8988T (cell line): ENCODE measurements at regions not wholly inside any gene's neighbourhood (a gene's known extent, or its start where the extent isn't known, plus 50 kb on each side); places are given as distances from the start of the nearest gene placed in this dataset.

Source experiments
- DNase-seq: peaks from one replicate; pipeline ENCODE4 v3.0.0; 2011

- DNase-seq: no peak
Measured at GRCh38 chr1:67991546-67991945, 58.9 kb downstream of the DIRAS3 start.

- no peak for DNase-seq
Measured at GRCh38 chr1:67988066-67988465, 62.4 kb downstream of the DIRAS3 start.

GRCh38 chr1:67987046-67987799 lies 63.2 kb downstream of the DIRAS3 start:
- no peak for DNase-seq

- no peak for DNase-seq
Measured at GRCh38 chr1:67983867-67984266, 66.6 kb downstream of the DIRAS3 start.

- no peak for DNase-seq
Measured at GRCh38 chr1:67980028-67980427, 70.4 kb downstream of the DIRAS3 start.

GRCh38 chr1:67979532-67979931 lies 70.9 kb downstream of the DIRAS3 start:
- no peak for DNase-seq

GRCh38 chr1:67978890-67979516 lies 71.4 kb downstream of the DIRAS3 start:
- no peak for DNase-seq

GRCh38 chr1:67977756-67978155 lies 72.7 kb downstream of the DIRAS3 start:
- DNase-seq: no peak

- no peak for DNase-seq
Measured at GRCh38 chr1:67973051-67973450, 77.4 kb downstream of the DIRAS3 start.

- no peak for DNase-seq
Measured at GRCh38 chr1:67970088-67970487, 80.3 kb downstream of the DIRAS3 start.

- no peak for DNase-seq
Measured at GRCh38 chr1:67969446-67969845, 81.0 kb downstream of the DIRAS3 start.

- DNase-seq: no peak
Measured at GRCh38 chr1:67966666-67967009, 83.8 kb downstream of the DIRAS3 start.

- DNase-seq: no peak
Measured at GRCh38 chr1:67965995-67966665, 84.3 kb downstream of the DIRAS3 start.

GRCh38 chr1:67963263-67963662 lies 87.2 kb downstream of the DIRAS3 start:
- DNase-seq: no peak

- no peak for DNase-seq
Measured at GRCh38 chr1:67960766-67961165, 89.7 kb downstream of the DIRAS3 start.

GRCh38 chr1:67958472-67958871 lies 92.0 kb downstream of the DIRAS3 start:
- no peak for DNase-seq

- no peak for DNase-seq
Measured at GRCh38 chr1:67957066-67957465, 93.4 kb downstream of the DIRAS3 start.

- DNase-seq: no peak
Measured at GRCh38 chr1:67956116-67956515, 94.3 kb downstream of the DIRAS3 start.

- DNase-seq: no peak
Measured at GRCh38 chr1:67955591-67955990, 94.8 kb downstream of the DIRAS3 start.

- DNase-seq: no peak
Measured at GRCh38 chr1:67953301-67953700, 97.1 kb downstream of the DIRAS3 start.

- no peak for DNase-seq
Measured at GRCh38 chr1:67952071-67952470, 98.4 kb downstream of the DIRAS3 start.

GRCh38 chr1:67951014-67951413 lies 99.4 kb downstream of the DIRAS3 start:
- no peak for DNase-seq

- DNase-seq: no peak
Measured at GRCh38 chr1:67948151-67949080, 102.0 kb downstream of the DIRAS3 start.
